Type B pancreatic cell (in vitro differentiated cells): ENCODE measurements at regions not wholly inside any gene's neighbourhood (a gene's known extent, or its start where the extent isn't known, plus 50 kb on each side); places are given as distances from the start of the nearest gene placed in this dataset.

Experiments
- DNase-seq: peaks from one replicate; pipeline ENCODE4 v3.0.0; 2021; ENCODE audit warnings: mixed read lengths; ENCODE audit not compliant: unreplicated experiment; ENCODE audit errors: extremely low spot score
- H3K27ac Mint-ChIP-seq: 2 replicates; pipeline ENCODE4 v1.8.0; 2021; ENCODE audit warnings: mild to moderate bottlenecking, mixed read lengths
- H3K27me3 Mint-ChIP-seq: 2 replicates; pipeline ENCODE4 v1.8.0; 2021; ENCODE audit warnings: mixed read lengths
- H3K36me3 Mint-ChIP-seq: 2 replicates; pipeline ENCODE4 v1.8.0; 2021; ENCODE audit warnings: mixed read lengths
- H3K4me1 Mint-ChIP-seq: one replicate; pipeline ENCODE4 v1.8.0; 2021; ENCODE audit warnings: mixed read lengths; ENCODE audit not compliant: unreplicated experiment
- H3K4me3 Mint-ChIP-seq: 2 replicates; pipeline ENCODE4 v1.8.0; 2021; ENCODE audit warnings: mild to moderate bottlenecking, mixed read lengths
- H3K9me3 Mint-ChIP-seq: 2 replicates; pipeline ENCODE4 v1.8.0; 2021; ENCODE audit warnings: mixed read lengths
- TF ChIP-seq, protein P1 (sequence below): fragments of 200-600 bp; sonication (generic); conservative IDR thresholded peaks from 2 replicates; pipeline ENCODE4 v1.5.0; 2021; ENCODE audit warnings: antibody characterized with exemption, mild to moderate bottlenecking

DNA sequence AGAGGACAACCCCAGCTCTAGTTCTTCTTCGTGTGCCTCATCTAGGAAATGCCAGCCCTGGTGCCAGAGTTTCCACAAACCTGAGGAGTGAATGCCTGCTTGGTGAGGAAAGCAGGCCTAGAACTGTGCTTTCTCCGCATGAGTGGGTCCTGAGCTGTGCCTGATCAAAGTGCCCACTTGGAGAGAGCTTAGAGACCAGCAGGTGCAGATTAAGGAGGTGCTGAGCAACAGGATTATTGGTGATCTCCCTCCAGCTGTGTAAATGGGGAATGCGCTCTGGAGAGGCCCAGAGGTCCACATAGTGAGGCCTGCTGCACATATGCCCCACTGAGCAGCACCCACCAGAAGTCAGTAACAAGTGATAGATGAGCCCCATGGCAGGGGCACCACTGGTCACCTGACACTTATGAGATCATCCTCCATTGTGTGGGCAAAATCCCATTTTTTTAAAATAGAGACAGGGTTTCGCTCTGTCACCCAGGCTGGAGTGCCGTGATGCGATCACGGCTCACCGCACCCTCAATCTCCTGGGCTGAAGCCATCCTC is 127.2 kb upstream of the ZC3H12A start:
- no peaks in the 10 kb centered on the region for H3K9me3 Mint-ChIP-seq
- no peak overlapping the region for H3K4me3 Mint-ChIP-seq
- H3K4me1 Mint-ChIP-seq = no peaks in the 10 kb centered on the region
- TF ChIP-seq, protein P1, sequence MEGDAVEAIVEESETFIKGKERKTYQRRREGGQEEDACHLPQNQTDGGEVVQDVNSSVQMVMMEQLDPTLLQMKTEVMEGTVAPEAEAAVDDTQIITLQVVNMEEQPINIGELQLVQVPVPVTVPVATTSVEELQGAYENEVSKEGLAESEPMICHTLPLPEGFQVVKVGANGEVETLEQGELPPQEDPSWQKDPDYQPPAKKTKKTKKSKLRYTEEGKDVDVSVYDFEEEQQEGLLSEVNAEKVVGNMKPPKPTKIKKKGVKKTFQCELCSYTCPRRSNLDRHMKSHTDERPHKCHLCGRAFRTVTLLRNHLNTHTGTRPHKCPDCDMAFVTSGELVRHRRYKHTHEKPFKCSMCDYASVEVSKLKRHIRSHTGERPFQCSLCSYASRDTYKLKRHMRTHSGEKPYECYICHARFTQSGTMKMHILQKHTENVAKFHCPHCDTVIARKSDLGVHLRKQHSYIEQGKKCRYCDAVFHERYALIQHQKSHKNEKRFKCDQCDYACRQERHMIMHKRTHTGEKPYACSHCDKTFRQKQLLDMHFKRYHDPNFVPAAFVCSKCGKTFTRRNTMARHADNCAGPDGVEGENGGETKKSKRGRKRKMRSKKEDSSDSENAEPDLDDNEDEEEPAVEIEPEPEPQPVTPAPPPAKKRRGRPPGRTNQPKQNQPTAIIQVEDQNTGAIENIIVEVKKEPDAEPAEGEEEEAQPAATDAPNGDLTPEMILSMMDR = no peak
- no peak for DNase-seq
- no peaks in the 10 kb centered on the region for H3K36me3 Mint-ChIP-seq
- no peak overlapping the region for H3K27ac Mint-ChIP-seq
- H3K27me3 Mint-ChIP-seq = peaks cover 17% of the 10 kb centered on the region

GRCh38 chr1:37353871-37354270 is 120.5 kb upstream of the ZC3H12A start:
- no peaks in the 10 kb centered on the region for H3K36me3 Mint-ChIP-seq
- TF ChIP-seq, protein P1 = no peak
- no peaks in the 10 kb centered on the region for H3K9me3 Mint-ChIP-seq
- no peaks in the 10 kb centered on the region for H3K4me1 Mint-ChIP-seq
- H3K27me3 Mint-ChIP-seq = peaks cover 40% of the 10 kb centered on the region
- no peak overlapping the region for H3K4me3 Mint-ChIP-seq
- H3K27ac Mint-ChIP-seq = no peak overlapping the region
- no peak for DNase-seq

GRCh38 chr1:37354876-37355650 is 119.3 kb upstream of the ZC3H12A start:
- Mint-ChIP-seq H3K27me3 (peaks cover 43% of the 10 kb centered on the region), H3K4me1 (no peaks in the 10 kb centered on the region), H3K4me3 (no peak overlapping the region), H3K27ac (no peak overlapping the region), H3K36me3 (no peaks in the 10 kb centered on the region), H3K9me3 (no peaks in the 10 kb centered on the region)
- DNase-seq = no peak
- TF ChIP-seq, protein P1 = no peak

DNA sequence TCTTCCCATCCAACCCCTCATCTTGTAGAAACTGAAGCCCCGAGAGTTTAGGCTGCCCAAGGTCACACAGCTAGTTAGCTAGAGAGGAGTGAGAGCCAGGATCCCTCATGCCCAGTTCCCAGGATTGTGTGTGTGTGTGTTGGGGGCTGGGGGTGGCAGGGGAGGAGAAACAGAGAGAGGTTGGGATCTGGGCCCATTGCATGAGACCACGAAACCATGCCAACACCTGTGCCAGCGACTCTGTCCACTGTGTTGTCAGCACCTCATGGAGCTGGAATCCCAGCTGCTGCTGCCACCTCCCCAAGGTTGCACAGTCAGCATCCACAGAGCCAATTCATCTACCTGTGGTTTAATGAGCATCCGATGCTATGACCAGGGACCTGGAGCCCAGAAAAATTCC is 115.4 kb upstream of the ZC3H12A start:
- TF ChIP-seq, protein P1 = no peak
- DNase-seq = no peak
- H3K4me1 Mint-ChIP-seq = no peaks in the 10 kb centered on the region
- no peak overlapping the region for H3K27ac Mint-ChIP-seq
- no peak overlapping the region for H3K4me3 Mint-ChIP-seq
- peaks cover 69% of the 10 kb centered on the region for H3K27me3 Mint-ChIP-seq
- no peaks in the 10 kb centered on the region for H3K36me3 Mint-ChIP-seq
- H3K9me3 Mint-ChIP-seq = no peaks in the 10 kb centered on the region

GRCh38 chr1:37360011-37360410 is 114.4 kb upstream of the ZC3H12A start:
- DNase-seq = no peak
- H3K36me3 Mint-ChIP-seq = no peaks in the 10 kb centered on the region
- H3K27me3 Mint-ChIP-seq = peaks cover 70% of the 10 kb centered on the region
- TF ChIP-seq, protein P1 = no peak
- H3K27ac Mint-ChIP-seq = no peak overlapping the region
- no peak overlapping the region for H3K4me3 Mint-ChIP-seq
- H3K4me1 Mint-ChIP-seq = no peaks in the 10 kb centered on the region
- H3K9me3 Mint-ChIP-seq = no peaks in the 10 kb centered on the region
